ENCODE measurements at regions not wholly inside any gene's neighbourhood (a gene's known extent, or its start where the extent isn't known, plus 50 kb on each side); places are given as distances from the start of the nearest gene placed in this dataset.
A peak's percentile ranks its signal among the peaks of the same experiment; 100 is the strongest.

- FAIRE-seq: no peak
- no peak for DNase-seq (ENCODE audit: extremely low spot score, insufficient read length, low read depth)
These were observed 50.3 kb upstream of the MACC1 start for GRCh38 chr7:20267482-20267881.

DNA sequence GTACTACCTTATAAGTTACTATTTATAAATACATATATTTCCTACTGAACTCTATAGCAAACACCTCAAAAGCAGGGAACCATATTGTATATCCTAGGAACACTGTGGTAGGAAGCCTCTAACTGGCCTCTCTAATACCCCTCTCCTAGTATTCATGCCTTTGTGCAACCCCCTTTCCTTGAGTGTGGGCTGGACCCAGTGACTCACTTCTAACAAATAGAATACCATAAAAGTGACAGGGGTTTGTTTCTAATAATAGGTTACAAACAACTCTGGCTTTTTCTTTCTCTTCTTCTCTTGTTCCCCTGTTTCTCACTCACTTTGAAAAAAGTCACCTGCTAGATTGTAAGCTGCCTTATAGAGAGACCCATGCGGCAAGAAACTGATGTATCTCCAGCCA is 51.6 kb upstream of the MACC1 start:
- no peak for FAIRE-seq
- DNase-seq (ENCODE audit: extremely low spot score, insufficient read length, low read depth): no peak

DNA sequence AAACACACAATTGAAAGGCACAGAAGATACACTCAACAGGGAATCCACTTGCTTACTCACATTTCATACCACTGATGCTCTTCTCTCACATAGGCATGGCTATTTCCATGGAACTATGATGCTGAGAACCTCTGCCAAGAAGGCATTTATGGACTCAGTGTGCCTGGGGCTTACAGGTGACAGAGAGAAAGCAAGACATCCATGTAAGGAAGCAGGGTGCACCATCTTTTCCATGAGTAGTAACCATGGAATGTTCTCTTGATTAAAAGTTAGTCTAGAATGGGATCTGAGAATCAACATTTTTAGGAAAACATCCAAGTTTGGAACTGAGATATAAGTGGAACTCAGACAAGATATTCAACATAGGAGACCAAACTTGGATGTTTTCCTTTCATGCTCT is 52.5 kb upstream of the MACC1 start:
- FAIRE-seq: peak; percentile 41
- no peak for DNase-seq (ENCODE audit: extremely low spot score, insufficient read length, low read depth)

- FAIRE-seq (no peak), DNase-seq (ENCODE audit: extremely low spot score, insufficient read length, low read depth) (no peak)
These were observed 53.2 kb upstream of the MACC1 start for GRCh38 chr7:20270371-20270770.

- FAIRE-seq (peak; percentile 92), DNase-seq (ENCODE audit: extremely low spot score, insufficient read length, low read depth) (peak; percentile 8)
These were observed 53.7 kb upstream of the MACC1 start for GRCh38 chr7:20270867-20271266.

DNA sequence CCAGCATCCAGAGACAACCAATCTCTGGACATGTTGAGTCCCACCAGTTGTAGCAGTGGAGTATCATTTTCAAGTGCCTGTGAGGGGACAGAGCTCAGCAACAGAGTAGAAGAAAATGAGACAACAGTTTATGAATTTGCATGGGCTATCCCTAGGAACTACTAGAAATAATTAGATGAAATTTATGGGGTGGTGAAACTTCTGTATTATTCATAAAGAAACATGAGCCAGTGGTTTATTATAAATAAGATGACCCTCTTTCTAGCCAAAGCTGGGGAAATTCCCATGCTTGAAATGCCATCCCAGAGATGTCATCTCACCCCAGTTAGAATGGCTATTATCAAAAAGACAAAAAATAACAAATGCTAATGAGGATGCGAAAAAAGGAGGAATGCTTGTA is 55.1 kb upstream of the ITGB8 start:
- FAIRE-seq (no peak), DNase-seq (ENCODE audit: extremely low spot score, insufficient read length, low read depth) (no peak)

DNA sequence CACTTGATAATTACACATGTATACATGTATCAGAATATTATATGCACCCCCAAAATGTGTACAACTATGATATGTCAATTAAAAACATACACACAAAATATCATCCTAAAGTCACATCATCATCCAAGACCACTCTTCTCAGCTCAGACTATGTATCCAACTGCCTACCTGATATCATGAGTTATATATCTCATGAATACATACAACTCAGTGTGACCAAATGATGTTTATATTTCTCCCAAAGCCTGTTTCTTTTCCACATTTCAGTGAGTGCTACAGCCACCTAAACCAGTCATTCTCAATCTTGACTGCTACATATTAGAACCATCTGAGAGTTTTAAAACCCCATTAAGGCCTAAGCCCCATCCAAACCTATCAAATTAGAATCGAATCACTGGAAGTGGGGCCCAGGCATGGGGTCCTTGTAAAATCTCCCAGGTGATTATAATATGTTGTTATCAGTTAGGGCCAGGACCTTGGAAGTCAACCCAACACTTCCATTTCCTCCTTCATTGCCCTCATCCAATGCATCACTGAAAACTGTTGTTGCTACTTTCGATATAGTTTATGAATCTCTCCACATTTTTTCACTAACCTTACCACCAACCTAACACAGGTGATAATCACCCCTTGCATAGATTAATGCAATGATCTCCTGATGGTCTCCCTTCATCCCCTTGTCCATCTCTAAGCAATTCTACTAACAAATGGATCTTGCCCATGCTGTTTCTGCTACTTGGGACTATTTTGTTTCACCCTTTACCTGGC is 53.8 kb upstream of the ITGB8 start:
- FAIRE-seq (no peak), DNase-seq (ENCODE audit: extremely low spot score, insufficient read length, low read depth) (no peak)

GRCh38 chr7:20279979-20280378 is 50.7 kb upstream of the ITGB8 start:
- no peak for FAIRE-seq
- DNase-seq (ENCODE audit: extremely low spot score, insufficient read length, low read depth): no peak

- FAIRE-seq (no peak), DNase-seq (ENCODE audit: extremely low spot score, insufficient read length, low read depth) (no peak)
These were observed 50.0 kb upstream of the ITGB8 start for GRCh38 chr7:20280475-20281351.
